DMS 273 (cell line): ENCODE measurements at regions not wholly inside any gene's neighbourhood (a gene's known extent, or its start where the extent isn't known, plus 50 kb on each side); places are given as distances from the start of the nearest gene placed in this dataset.

Experiments
- DNase-seq: peaks from one replicate; lab custom pipeline; 2025; ENCODE audit not compliant: unreplicated experiment; lab: John Stamatoyannopoulos, UW

DNA sequence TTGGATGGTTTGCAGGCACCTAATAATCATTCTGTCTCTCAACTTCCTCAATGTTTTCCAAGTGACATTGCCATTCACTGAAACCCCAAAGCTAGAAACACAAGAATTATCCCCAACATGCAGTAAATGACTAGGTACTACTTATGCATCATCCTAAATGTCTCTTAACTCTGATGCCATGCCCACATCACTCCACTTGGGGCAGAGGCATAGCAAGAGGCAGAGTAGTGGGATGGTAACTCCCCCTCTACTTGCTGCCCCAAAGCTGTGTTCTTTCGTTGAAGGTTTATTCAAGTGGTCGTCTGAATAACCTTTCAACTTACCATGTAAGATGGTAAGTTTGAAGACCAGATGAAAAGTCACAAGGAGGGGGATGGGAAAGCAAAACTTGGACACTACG lies 77.9 kb upstream of the SOX5 start:
- DNase-seq, result peak; percentile 7

DNA sequence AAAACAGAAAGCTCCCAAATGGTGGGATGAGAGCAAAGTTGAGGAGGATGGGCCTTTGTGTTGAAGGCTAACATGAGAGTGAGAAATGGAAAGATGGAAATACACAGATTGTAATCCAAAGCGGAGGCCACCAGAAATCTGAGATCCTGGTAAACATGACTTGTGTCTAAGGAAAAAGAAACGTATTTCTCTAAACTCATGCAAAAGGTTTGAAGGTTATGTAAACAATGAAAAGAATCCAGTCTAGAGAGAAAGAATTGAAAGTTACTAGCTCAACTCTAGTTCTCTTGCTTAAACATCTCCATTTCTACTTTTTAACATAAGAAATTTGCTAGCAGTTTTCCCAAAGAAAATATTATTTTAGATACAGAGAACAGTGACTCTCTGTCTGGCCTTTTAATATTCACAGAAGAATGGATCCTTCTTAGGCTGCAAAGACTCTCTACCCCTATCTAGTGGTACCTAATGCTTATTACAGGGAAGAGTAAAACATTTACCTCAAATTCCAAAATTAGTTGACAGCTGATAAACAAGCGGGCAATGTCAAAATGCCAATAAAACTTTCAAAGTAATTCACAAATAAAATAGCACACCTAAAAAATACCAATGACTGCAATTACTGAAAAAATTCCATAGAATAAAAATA lies 75.8 kb upstream of the SOX5 start:
- peak; percentile 38 for DNase-seq

DNA sequence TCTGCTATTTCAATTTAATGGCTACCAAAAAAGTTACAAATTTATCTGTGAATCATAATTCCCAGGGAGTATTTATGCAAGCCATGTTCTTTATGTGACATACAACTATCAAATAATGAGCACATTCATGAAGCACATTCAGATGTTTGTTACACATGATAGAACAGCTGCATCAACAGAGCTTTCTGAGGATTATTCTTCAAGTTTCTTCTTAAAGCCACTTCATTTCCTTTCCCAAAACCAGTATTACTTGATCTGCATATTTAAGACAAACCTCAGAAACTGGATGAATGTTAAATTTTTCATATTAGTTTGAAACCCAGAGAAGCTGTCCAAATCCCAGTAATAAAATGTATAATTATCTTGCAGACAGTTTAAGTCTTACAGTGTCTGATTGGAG lies 73.6 kb upstream of the SOX5 start:
- DNase-seq, result no peak

DNA sequence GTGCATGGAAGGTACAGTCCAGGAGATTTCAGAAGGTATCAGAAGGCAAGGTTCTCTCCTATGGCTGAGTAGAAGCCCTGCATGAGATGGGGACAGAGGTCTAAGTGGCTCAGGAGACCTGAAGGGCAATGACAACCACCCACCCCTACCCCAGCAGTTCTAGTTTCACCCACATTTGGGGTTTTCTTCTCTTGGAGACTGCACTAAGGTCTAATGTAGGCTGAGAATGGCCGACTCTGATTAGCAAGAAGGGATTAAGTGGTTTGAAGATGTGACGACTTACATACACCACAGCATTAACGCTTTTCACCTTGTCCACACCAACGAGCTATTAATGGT lies 71.7 kb upstream of the SOX5 start:
- no peak for DNase-seq

DNA sequence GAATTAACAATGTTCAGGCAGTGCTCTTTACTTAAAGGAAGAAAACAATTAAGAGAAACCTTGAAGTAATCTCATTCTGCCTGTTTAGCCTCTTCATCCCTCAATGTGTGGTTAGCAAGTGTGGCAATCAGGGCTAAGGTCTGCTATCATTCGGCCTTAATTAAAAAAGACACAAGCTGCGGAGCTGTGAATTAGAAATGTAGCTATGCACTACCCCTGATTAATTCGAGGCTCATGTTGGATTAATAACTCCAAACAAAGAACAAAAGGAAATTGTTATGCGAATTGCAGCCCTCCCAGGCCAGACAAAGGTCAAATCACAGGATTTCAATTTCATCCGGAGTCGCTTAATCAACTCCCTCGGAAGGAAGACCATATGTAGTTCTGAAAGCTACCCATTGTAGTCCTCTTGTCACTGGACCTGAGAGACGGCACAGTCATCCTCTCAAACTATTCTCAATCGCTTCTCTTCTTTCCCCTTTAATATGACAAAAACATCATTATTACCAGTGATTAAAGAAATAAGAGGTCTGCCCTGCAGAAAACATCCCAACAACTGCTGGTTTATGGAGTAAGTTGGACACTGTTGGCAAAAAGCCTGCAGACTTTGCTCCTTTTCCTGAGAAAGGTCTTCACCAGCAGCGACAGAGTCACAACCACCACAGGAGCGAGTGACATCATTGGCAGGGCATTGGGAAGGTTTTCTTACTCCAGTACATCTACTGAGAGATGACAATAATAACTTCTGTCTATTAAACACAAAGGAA lies 71.1 kb upstream of the SOX5 start:
- DNase-seq, result no peak

GRCh38 chr12:24015833-24016160 lies 66.3 kb upstream of the SOX5 start:
- DNase-seq, result no peak

DNA sequence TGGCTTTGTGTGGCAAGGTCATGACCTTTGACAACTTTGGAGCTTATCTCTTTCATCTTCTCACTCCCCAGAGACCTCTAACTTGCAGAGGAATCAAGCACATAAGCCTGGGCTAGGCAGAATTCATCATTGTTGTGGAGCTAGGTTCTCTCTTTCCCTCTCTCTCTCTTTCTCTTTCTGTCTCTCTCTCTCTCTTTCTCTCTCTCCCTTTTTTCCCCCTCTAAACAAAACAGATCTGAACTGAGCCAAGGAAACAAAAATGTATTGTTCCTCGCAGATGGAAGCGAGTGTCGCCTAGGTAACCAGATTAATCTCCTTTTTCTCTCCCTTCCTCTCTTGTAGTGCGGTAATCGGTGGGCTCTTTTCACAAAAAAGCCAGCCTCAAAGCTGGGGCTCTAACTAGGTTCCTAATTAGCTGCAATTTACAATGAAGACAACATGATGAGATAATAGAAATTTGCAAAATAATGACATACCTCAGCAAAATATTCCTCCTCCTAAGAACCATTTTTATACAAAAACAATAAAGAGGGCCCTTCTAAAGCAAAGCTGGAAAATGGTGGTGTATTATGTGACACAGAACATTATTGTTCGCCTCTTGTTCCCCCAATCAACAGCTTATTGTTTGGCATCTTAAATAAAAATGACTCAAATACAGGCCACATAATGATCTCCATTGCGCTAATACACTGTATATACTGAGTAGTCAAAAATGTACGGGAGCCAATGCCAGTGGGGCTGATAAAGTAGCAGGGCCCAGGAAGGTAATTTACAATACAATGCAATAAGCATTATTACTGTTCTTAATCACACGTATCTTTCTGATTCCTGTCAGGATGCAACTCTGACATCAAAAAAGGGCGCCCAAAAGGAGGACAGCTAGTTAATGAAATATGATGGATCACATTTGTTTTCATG lies 65.7 kb upstream of the SOX5 start:
- DNase-seq, result no peak

DNA sequence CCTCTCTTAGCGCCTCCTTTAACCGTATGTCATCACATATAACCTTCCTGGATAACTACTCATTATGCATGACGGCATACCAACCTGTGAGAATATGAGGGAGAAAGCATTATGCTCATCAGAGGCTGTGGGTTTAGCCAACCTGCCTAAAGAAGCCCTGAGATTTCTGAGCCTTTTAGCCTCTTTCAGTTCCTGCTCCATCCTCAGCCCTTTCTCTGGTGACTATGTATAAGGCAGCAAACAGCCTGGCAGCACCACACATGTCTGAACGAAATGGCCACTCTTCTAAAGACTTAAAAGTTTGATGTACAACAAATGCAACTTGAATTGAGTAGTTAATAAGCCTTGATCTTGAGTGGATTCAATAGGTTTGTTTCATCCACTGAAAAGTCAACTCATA lies 64.8 kb upstream of the SOX5 start:
- no peak for DNase-seq

- DNase-seq, result peak; percentile 3
These were observed 63.1 kb upstream of the SOX5 start for GRCh38 chr12:24012528-24012927.

DNA sequence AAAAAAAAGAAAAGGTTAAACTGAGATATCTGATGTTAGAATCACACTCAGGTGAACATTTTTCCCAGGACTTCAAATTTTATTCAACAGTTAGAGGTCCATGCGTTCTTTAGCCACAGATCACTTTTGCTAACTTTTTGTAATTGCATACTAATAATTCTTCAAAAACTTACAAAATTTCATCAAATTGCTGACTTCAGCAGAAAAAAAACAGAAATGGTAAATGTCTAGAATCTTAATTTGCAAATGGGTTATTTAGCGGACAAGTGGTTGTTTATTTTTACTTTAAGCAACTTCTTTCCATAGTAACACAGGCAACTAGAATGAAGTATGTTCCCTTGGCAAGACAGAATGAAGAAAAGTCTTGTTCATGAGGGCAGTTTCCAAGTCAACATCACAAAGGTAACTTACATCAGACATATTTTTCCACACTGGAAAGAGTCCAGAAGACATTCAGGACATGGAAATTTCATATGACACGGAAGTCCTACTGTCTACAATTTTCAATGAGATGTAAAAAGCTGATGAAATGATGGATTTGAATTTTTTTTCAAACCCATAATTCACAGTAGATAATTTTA lies 62.5 kb upstream of the SOX5 start:
- no peak for DNase-seq

DNA sequence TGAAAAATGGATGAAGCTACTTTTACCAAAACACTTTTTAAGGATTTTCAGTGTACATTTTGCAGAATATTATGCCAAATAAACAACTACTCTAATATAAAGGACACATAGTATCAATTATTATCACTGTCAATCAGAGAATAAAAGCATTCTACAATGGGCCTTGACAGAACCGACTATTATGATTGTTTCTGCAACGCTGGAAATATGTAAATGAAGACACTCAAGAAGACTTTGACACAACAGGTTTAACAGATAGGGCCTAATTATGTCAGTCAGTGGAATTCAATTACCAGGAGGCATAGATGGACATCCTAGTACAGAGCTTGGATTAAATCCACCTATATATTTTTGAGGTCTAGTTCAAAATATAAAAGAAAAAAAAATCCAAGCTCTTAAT lies 58.7 kb upstream of the SOX5 start:
- DNase-seq, result no peak
